ENCODE measurements at regions not wholly inside any gene's neighbourhood (a gene's known extent, or its start where the extent isn't known, plus 50 kb on each side); places are given as distances from the start of the nearest gene placed in this dataset.
A peak's percentile ranks its signal among the peaks of the same experiment; 100 is the strongest.

- DNase-seq = no peak
Observed at GRCh38 chr12:130017591-130018449, 114.0 kb upstream of the TMEM132D start.

- DNase-seq = no peak
Observed at GRCh38 chr12:130018614-130019013, 114.8 kb upstream of the TMEM132D start.

DNA sequence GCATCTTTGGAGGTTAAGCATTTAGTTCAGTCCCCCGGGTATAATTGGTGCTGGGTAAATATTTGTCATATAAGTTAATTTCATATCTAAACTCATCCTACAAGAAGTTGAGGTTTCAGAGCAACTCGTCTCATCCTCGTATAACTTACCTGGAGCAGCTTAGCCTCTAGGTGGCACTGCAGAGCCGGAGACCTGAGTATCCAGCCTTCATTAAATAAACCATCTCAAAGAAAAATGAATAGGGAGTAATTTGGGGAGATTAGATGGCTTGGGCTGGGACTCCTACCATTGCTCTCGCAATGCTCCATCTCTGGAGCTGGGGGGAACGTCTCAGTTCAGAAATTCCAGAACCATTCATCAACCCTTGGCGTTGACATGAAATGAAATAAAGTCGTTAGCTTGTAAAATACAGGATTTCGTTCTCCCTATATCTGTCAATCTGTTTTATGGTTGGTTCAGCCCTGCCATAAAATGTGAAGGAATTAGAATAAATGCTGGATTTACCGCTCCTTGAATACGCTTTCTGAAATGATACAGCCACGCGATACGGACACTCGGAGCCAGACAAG lies 122.9 kb upstream of the TMEM132D start:
- no peak for DNase-seq

DNA sequence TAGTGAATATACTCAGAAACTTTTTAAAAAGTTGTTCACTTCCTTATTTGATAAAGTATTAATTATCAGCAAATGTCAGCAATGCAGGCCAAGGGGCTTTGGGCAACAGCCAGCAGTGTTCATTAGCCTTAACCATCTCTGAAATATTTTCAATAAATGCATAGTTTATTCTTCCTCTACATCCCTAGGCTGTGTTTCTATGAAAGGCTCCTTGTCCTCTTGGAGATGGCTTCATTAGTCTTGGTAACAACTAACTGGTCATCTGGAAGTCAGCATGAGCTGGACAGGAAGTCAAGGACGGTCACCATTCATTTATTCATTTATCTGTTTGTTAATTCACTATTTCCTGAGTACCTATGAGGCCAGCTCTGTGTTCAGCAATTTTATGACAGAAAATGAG lies 124.0 kb upstream of the TMEM132D start:
- DNase-seq = no peak

DNA sequence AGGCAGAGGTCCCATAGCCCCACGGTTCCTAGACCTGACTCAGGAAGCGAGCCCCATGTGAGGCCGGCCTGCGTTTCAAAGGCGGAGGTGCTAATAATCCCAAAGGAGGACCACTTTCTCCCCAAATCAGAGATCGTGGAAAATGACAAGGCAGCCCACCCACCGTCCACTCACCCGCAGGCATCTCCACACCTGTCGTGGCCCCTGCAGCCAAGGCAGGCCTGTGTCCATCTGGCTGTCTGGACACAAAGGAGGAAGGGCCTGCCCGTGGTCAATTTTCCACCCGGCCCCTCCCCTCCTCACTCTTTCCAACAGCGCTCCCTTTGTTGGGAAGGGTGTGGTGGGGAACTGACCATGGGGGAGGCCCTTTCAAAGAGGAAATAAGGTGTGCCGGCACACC lies 125.3 kb upstream of the TMEM132D start:
- no peak for DNase-seq

GRCh38 chr12:130031041-130031440 lies 127.2 kb upstream of the TMEM132D start:
- DNase-seq = no peak

DNA sequence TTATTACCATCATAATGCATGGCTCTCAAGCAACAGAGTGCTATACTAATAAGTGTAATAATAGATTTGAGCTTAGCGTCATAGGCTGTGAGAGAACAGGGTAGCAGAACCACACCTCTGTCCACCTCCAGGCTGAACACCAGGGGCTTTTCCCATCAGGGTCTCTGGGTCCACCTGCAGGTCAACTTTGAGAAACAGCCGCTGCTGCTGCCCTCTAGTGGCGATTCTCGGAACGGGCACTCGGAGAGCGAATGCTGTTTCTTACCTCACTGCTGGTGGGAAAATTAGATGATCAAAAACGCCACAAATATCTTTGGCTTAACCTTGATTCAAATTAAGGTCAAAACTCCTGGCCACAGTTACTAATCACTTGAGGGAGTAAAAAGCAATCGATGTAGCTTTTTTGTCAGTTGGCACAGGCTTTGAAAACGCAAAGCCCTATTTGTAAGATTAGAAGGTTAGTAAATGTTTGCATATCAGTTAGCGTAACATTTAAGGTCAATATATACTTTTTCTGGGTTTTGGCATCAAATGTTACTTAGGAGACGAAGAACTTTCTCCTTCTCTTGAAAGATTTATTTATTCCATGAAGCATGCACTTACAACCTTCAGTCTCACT lies 127.9 kb upstream of the TMEM132D start:
- peak; percentile 44 for DNase-seq

- DNase-seq = no peak
Observed at GRCh38 chr12:130041983-130042812, 120.1 kb upstream of the FZD10 start.

DNA sequence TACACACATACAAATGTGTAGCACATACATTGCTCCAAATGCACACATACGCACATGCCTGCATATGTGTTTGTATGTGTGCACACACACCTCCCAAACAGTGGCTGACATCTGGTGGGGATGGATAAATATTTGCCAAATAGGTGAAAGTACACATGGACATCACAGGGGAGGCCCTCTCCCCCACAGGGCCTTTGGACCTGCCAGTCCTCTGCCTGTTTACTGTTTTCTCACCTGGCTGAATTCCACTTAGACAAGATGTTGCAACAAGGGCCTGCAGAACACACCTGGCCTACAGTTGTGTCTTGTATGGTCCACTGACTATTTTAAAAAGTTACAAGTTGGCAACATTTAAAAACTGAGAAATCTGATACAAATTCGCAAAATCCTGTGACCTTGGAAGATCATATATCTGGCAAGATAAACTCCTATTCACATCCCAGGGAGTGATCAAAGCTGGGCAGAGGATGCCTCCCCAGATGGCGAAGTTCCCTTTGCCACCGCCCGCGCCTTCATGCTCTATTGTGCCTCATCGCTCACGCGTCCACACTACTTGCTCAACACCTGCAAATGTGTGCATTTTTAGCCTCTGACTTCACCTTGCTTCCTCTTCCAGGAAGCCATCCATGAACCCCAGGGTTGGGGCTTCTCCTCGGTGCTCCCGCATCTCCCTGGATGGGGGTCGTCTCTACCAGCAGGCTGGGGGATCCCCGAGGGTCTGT lies 118.4 kb upstream of the FZD10 start:
- DNase-seq = no peak

DNA sequence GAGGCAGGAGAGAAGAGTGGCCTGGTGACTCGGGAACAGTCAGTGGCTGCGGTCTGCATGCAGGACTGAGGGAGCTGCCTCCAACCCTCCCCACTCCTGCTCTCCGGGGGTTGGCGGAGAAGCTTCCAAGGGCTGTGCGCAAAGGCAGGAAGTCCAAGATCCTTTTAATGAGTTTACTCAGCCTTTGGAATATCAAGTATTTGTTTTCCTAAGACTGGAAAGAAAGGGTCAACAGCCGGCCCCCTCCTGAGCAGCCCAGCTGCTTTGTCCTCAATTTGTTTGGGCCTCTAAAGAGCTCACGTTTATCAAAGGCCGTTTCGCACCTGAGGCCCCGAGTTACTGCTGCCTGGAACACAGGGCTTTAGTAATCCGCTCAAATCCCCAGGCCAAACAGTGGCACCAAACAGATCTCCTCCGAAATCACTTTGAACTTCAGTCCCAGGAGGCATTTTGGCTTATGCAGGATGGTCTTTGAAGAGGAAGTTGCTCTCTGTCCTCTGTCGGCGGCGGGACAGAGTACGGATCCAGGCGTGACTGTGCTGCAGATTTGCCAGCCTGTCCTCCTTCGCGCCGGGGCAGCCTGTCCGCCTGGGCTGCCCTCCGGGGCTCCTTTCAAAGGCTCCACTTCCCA lies 117.2 kb upstream of the FZD10 start:
- DNase-seq = no peak

DNA sequence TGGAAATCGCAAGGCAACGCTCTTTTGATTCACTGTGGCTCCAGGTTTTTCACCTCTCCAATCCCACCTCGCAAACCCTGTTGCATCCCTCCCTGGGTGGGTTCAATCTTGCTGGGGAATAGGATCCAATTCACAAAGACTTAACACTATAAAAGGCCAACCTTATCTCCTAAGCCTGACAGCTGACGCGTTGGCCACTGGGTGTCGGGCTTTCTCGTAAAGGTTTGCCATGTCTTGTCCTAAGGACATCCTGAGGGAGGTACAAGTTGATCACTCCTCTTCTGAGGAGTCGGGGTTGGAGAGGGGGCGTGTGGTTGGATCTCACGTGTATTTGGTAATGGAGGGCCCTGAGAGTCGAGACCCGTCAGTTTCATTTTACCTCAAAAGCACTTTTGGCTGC lies 112.6 kb upstream of the FZD10 start:
- no peak for DNase-seq

DNA sequence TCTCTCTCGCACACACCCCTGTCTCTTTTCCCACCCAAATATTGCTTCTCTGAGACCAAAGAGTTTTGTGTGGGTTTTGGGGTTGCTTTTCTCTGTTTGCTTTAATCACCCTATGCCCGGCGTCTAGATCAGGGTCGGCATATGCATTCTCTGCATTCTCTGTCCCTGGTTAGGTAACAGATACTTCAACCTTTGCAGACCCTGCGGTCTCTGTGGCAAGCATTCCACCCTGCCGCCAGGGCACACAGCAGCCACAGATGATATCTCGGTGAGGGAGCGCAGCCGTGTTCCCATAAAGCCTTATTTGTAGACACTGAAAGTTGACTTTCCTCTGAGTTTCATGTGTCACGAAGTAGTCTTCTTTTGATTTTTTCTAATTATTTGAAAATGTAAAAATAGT lies 110.4 kb upstream of the FZD10 start:
- DNase-seq = no peak

GRCh38 chr12:130053651-130054069 lies 108.6 kb upstream of the FZD10 start:
- DNase-seq = no peak

DNA sequence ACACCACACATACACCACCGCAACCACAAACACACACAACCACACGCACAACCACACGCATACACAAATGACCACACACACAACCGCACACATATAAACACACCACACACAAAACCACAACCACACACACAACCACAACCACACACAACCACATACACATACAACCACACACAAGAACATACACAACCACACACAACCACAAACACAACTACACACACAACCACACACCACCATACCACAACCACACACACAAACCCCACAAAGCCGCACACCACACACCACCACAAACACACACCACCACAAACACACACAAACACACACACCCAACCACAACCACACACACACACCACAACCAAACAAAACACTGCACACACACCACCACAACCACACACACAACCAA lies 107.5 kb upstream of the FZD10 start:
- no peak for DNase-seq

GRCh38 chr12:130058926-130059472 lies 103.3 kb upstream of the FZD10 start:
- DNase-seq = no peak

DNA sequence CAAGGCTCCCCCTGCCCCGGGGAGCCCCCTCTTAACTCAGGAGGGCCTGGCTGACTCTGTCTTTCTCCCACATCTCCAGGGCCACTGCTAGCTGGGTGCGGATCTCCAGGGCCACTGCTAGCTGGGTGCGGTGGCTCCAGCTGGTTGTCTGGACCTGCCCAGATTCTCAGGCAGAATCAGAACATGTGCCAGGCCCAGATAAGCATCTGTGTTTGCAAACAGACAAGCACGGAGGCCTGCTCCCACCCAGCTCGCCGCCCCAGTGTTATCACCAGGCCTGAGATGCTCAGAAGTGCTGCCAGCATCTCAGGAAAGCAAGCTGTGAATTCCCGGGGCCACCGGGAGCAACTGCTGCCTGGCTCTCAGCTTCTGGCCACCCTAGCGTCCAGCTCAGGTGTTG lies 98.4 kb upstream of the FZD10 start:
- DNase-seq = no peak

- DNase-seq = no peak
Observed at GRCh38 chr12:130064999-130065398, 97.3 kb upstream of the FZD10 start.

DNA sequence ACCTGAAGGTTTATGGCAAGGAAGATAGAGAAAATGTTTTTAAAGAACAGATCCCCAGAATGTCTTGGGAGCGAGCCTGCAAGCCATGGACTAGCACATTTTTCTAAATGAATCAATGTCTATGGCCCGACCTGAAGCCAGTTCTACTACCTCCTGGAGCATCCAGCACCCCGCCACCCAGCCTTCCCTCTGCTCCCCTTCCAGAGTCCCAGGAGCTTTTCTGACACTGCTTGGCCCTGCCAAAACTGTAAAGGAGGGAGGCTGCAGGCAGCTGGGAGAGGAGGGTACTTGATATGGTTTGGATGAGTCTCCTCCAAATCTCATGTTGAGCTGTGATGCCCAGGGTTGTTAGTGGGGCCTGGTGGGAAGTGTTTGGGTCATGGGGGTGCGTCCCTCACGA lies 95.5 kb upstream of the FZD10 start:
- DNase-seq = no peak

- DNase-seq = no peak
Observed at GRCh38 chr12:130068741-130069140, 93.5 kb upstream of the FZD10 start.

DNA sequence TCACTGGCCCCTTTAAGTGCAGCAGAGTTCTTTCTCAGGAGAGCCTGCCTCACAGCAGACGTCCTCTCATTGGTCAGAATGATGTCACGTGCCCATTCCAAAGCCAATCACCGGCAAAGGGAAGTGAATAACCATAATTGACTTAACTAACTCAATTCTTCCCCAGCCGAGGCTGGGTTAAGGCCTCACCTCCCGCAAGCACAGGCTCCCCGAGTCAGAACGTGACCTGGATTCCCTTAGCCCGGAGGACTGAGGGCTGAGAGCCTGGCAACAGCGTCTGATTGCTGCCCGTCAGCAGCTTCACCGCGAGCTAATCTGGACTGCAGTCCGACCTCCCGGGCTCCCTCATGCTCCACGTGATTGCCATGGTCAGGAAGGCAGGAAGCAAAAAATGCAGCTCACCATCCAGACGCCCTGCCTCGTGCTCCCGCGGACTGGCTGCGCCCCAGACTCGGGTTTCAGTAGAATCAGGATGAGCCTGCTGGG lies 92.1 kb upstream of the FZD10 start:
- no peak for DNase-seq

DNA sequence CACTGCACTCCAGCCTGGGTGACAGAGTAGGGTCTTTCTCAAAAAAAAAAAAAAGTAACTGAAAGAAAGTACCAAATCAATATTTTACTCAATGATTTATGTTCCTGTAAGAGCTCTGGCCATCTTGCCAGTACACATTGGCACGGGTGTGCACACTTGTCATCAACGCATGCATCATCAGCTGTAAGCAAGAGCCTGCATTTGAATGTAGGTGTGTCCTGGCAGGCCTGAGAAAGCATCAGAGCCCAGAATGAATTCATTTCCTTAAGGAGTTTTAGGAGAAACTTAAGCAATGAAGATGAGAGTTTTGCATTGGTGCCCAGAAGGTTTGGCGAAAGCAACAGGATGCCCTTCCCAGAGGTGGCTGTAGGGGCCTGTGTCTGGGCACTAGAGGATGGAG lies 88.5 kb upstream of the FZD10 start:
- no peak for DNase-seq

Data from CD4-positive, alpha-beta T cell treated with Interleukin-21 for 1 hour (primary cell).